ENCODE measurements at regions not wholly inside any gene's neighbourhood (a gene's known extent, or its start where the extent isn't known, plus 50 kb on each side); places are given as distances from the start of the nearest gene placed in this dataset.

GRCh38 chr15:35871282-35871681 lies 325.3 kb upstream of the DPH6 start:
- TF ChIP-seq SIN3A (IDR thresholded peaks at IDR 0.05; ENCODE audit: borderline replicate concordance, insufficient read depth, low read depth, low read length) (no peak), POLR2AphosphoS5 (IDR thresholded peaks at IDR 0.05; ENCODE audit: low read depth, low read length) (no peak)
- TF ChIP-seq, protein P1, sequence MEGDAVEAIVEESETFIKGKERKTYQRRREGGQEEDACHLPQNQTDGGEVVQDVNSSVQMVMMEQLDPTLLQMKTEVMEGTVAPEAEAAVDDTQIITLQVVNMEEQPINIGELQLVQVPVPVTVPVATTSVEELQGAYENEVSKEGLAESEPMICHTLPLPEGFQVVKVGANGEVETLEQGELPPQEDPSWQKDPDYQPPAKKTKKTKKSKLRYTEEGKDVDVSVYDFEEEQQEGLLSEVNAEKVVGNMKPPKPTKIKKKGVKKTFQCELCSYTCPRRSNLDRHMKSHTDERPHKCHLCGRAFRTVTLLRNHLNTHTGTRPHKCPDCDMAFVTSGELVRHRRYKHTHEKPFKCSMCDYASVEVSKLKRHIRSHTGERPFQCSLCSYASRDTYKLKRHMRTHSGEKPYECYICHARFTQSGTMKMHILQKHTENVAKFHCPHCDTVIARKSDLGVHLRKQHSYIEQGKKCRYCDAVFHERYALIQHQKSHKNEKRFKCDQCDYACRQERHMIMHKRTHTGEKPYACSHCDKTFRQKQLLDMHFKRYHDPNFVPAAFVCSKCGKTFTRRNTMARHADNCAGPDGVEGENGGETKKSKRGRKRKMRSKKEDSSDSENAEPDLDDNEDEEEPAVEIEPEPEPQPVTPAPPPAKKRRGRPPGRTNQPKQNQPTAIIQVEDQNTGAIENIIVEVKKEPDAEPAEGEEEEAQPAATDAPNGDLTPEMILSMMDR (IDR thresholded peaks at IDR 0.05): no peak

All from Panc1 (cell line).